MG63 (cell line): ENCODE measurements at regions not wholly inside any gene's neighbourhood (a gene's known extent, or its start where the extent isn't known, plus 50 kb on each side); places are given as distances from the start of the nearest gene placed in this dataset.
"Not testable (repeated sequence)": the region's sequence is repeated elsewhere in the genome, so short reads cannot be mapped to it uniquely, and the experiment has no call there.

ENCODE experiments used
- DNase-seq: peaks from one replicate; pipeline ENCODE4 v3.0.0-alpha.2; 2020
- H3K27me3 ChIP-seq: fragments of 250-450 bp; sonication (Bioruptor Pico); 2 replicates; pipeline ENCODE4 v1.5.1; 2020; ENCODE audit warnings: mild to moderate bottlenecking, moderate library complexity
- H3K36me3 ChIP-seq: fragments of 250-450 bp; sonication (Bioruptor Pico); 2 replicates; pipeline ENCODE4 v1.5.1; 2020; ENCODE audit warnings: mild to moderate bottlenecking, moderate library complexity
- H3K4me3 ChIP-seq: fragments of 250-450 bp; sonication (Bioruptor Pico); 2 replicates; pipeline ENCODE4 v1.5.1; 2020; ENCODE audit warnings: mild to moderate bottlenecking, moderate library complexity
- H3K9me3 ChIP-seq: fragments of 250-450 bp; sonication (Bioruptor Pico); 2 replicates; pipeline ENCODE4 v1.5.1; 2020; ENCODE audit warnings: mild to moderate bottlenecking, moderate library complexity

GRCh38 chr16:47987136-47987535 lies 168.7 kb downstream of the ABCC12 start:
- no peaks in the 10 kb centered on the region for H3K9me3 ChIP-seq
- no peak for DNase-seq
- no peaks in the 10 kb centered on the region for H3K36me3 ChIP-seq
- no peaks in the 10 kb centered on the region for H3K27me3 ChIP-seq
- no peak overlapping the region for H3K4me3 ChIP-seq

- Histone ChIP-seq H3K4me3 (no peak overlapping the region), H3K27me3 (no peaks in the 10 kb centered on the region), H3K36me3 (no peaks in the 10 kb centered on the region), H3K9me3 (no peaks in the 10 kb centered on the region)
- no peak for DNase-seq
Measured at GRCh38 chr16:47986031-47986430, 169.8 kb downstream of the ABCC12 start.

GRCh38 chr16:47984669-47985068 lies 171.1 kb downstream of the ABCC12 start:
- no peak for DNase-seq
- Histone ChIP-seq H3K9me3 (no peaks in the 10 kb centered on the region), H3K4me3 (no peak overlapping the region), H3K27me3 (no peaks in the 10 kb centered on the region), H3K36me3 (no peaks in the 10 kb centered on the region)

- DNase-seq: no peak
- Histone ChIP-seq H3K36me3 (no peaks in the 10 kb centered on the region), H3K27me3 (no peaks in the 10 kb centered on the region), H3K4me3 (no peak overlapping the region), H3K9me3 (no peaks in the 10 kb centered on the region)
Measured at GRCh38 chr16:47983999-47984580, 171.7 kb downstream of the ABCC12 start.

- H3K36me3 ChIP-seq: no peaks in the 10 kb centered on the region
- H3K27me3 ChIP-seq: no peaks in the 10 kb centered on the region
- H3K4me3 ChIP-seq: no peak overlapping the region
- DNase-seq: no peak
- H3K9me3 ChIP-seq: no peaks in the 10 kb centered on the region
Measured at GRCh38 chr16:47980212-47980611, 175.6 kb downstream of the ABCC12 start.

- no peaks in the 10 kb centered on the region for H3K36me3 ChIP-seq
- no peaks in the 10 kb centered on the region for H3K27me3 ChIP-seq
- no peak for DNase-seq
- H3K4me3 ChIP-seq: no peak overlapping the region
- no peaks in the 10 kb centered on the region for H3K9me3 ChIP-seq
Measured at GRCh38 chr16:47979616-47980182, 176.1 kb downstream of the ABCC12 start.

GRCh38 chr16:47979164-47979520 lies 176.7 kb downstream of the ABCC12 start:
- no peak for DNase-seq
- Histone ChIP-seq H3K4me3 (no peak overlapping the region), H3K9me3 (no peaks in the 10 kb centered on the region), H3K36me3 (no peaks in the 10 kb centered on the region), H3K27me3 (no peaks in the 10 kb centered on the region)

GRCh38 chr16:47978491-47979163 lies 177.2 kb downstream of the ABCC12 start:
- H3K36me3 ChIP-seq: no peaks in the 10 kb centered on the region
- H3K9me3 ChIP-seq: no peaks in the 10 kb centered on the region
- DNase-seq: no peak
- H3K4me3 ChIP-seq: no peak overlapping the region
- H3K27me3 ChIP-seq: no peaks in the 10 kb centered on the region

- Histone ChIP-seq H3K36me3 (no peaks in the 10 kb centered on the region), H3K9me3 (no peaks in the 10 kb centered on the region), H3K4me3 (no peak overlapping the region), H3K27me3 (no peaks in the 10 kb centered on the region)
- DNase-seq: no peak
Measured at GRCh38 chr16:47977802-47978201, 178.0 kb downstream of the ABCC12 start.

- H3K36me3 ChIP-seq: no peaks in the 10 kb centered on the region
Measured at GRCh38 chr16:47976636-47977210, 179.1 kb downstream of the ABCC12 start.

GRCh38 chr16:47974971-47975370 lies 180.8 kb downstream of the ABCC12 start:
- not testable (repeated sequence) for H3K27me3 ChIP-seq, DNase-seq, H3K36me3 ChIP-seq, H3K9me3 ChIP-seq, H3K4me3 ChIP-seq

More at GRCh38 chr16:47976636-47977210, 179.1 kb downstream of the ABCC12 start:
- no peaks in the 10 kb centered on the region for H3K9me3 ChIP-seq
- H3K4me3 ChIP-seq: no peak overlapping the region
- no peak for DNase-seq
- no peaks in the 10 kb centered on the region for H3K27me3 ChIP-seq

GRCh38 chr16:47973552-47973951 lies 182.2 kb downstream of the ABCC12 start:
- Histone ChIP-seq H3K36me3 (no peaks in the 10 kb centered on the region), H3K9me3 (no peaks in the 10 kb centered on the region), H3K27me3 (no peaks in the 10 kb centered on the region), H3K4me3 (no peak overlapping the region)
- no peak for DNase-seq

- H3K36me3 ChIP-seq: no peaks in the 10 kb centered on the region
- no peaks in the 10 kb centered on the region for H3K27me3 ChIP-seq
- H3K4me3 ChIP-seq: no peak overlapping the region
- DNase-seq: no peak
- no peaks in the 10 kb centered on the region for H3K9me3 ChIP-seq
Measured at GRCh38 chr16:47972246-47972985, 183.4 kb downstream of the ABCC12 start.

- H3K27me3 ChIP-seq: no peaks in the 10 kb centered on the region
- H3K4me3 ChIP-seq: no peak overlapping the region
- no peaks in the 10 kb centered on the region for H3K36me3 ChIP-seq
- H3K9me3 ChIP-seq: no peaks in the 10 kb centered on the region
- DNase-seq: no peak
Measured at GRCh38 chr16:47971225-47971624, 184.6 kb downstream of the ABCC12 start.

- Histone ChIP-seq H3K9me3 (no peaks in the 10 kb centered on the region), H3K27me3 (no peaks in the 10 kb centered on the region), H3K36me3 (no peaks in the 10 kb centered on the region), H3K4me3 (no peak overlapping the region)
- DNase-seq: no peak
Measured at GRCh38 chr16:47970291-47970931, 185.4 kb downstream of the ABCC12 start.

- DNase-seq: no peak
- H3K27me3 ChIP-seq: no peaks in the 10 kb centered on the region
- H3K36me3 ChIP-seq: no peaks in the 10 kb centered on the region
- no peak overlapping the region for H3K4me3 ChIP-seq
- no peaks in the 10 kb centered on the region for H3K9me3 ChIP-seq
Measured at GRCh38 chr16:47967374-47967773, 188.4 kb downstream of the ABCC12 start.

- DNase-seq: no peak
- Histone ChIP-seq H3K36me3 (no peaks in the 10 kb centered on the region), H3K27me3 (no peaks in the 10 kb centered on the region), H3K4me3 (no peak overlapping the region), H3K9me3 (no peaks in the 10 kb centered on the region)
Measured at GRCh38 chr16:47966325-47966724, 189.5 kb downstream of the ABCC12 start.
